Small intestine (tissue), 7 donors: ENCODE measurements at regions not wholly inside any gene's neighbourhood (a gene's known extent, or its start where the extent isn't known, plus 50 kb on each side); places are given as distances from the start of the nearest gene placed in this dataset.
"Not testable (repeated sequence)": the region's sequence is repeated elsewhere in the genome, so short reads cannot be mapped to it uniquely, and the experiment has no call there.

Source experiments
- DNase-seq, 2 donors: peaks; one replicate each; pipeline versions ENCODE4 v3.0.0 to v3.0.0-alpha.2; 2013
- FAIRE-seq: peaks from 2 replicates; lab custom pipeline; 2012; peaks lifted over from hg19 to GRCh38; lab: Jason Lieb, UNC
- H3K27ac ChIP-seq, 3 donors: one replicate each; pipeline ENCODE4 v1.5.1; 2013; ENCODE audit warnings: low read length in 2 of 3, mild to moderate bottlenecking in 2 of 3, control low read depth in 1 of 3, inconsistent platforms in 1 of 3, low read depth in 1 of 3, moderate library complexity in 1 of 3
- H3K27me3 ChIP-seq, 3 donors: one replicate each; pipeline ENCODE4 v1.6.1; 2013; ENCODE audit warnings: low read length in 3 of 3, inconsistent platforms in 1 of 3; ENCODE audit not compliant: control insufficient read depth in 3 of 3, insufficient read depth in 3 of 3
- H3K36me3 ChIP-seq, 3 donors: one replicate each; pipeline ENCODE4 v1.6.1; 2013; ENCODE audit warnings: low read length in 3 of 3, inconsistent platforms in 1 of 3, low read depth in 1 of 3, mild to moderate bottlenecking in 1 of 3, moderate library complexity in 1 of 3; ENCODE audit not compliant: control insufficient read depth in 3 of 3, insufficient read depth in 2 of 3
- H3K4me1 ChIP-seq, 3 donors: one replicate each; pipeline ENCODE4 v1.6.1; 2013; ENCODE audit warnings: low read length in 2 of 3, inconsistent platforms in 1 of 3, low read depth in 1 of 3, mild to moderate bottlenecking in 1 of 3, moderate library complexity in 1 of 3; ENCODE audit not compliant: control insufficient read depth in 3 of 3, insufficient read depth in 2 of 3
- H3K4me3 ChIP-seq, 3 donors: one replicate each; pipeline ENCODE4 v1.5.1; 2013; ENCODE audit warnings: low read length in 3 of 3, control low read depth in 1 of 3, inconsistent platforms in 1 of 3, low read depth in 1 of 3, mild to moderate bottlenecking in 1 of 3, moderate library complexity in 1 of 3
- H3K9me3 ChIP-seq, 2 donors: one replicate each; pipeline ENCODE4 v1.6.1; 2013; ENCODE audit warnings: low read depth in 1 of 2, low read length in 1 of 2; ENCODE audit not compliant: control insufficient read depth in 2 of 2, insufficient read depth in 1 of 2
- WGBS, 3 donors: extraction: QIAGEN DNeasy Blood & Tissue Kit; methylation state at CpG; one replicate each; pipeline ENCODE4 v1.1.7; 2013; 5-methylcytosine and 5-hydroxymethylcytosine counted together
- donor health status: healthy with polysubstance abuse.
- donor health status: control.
- donor health status: control.
- donor health status: Bipolar disorder and iron deficiency.
- donor health status: healthy.

DNA sequence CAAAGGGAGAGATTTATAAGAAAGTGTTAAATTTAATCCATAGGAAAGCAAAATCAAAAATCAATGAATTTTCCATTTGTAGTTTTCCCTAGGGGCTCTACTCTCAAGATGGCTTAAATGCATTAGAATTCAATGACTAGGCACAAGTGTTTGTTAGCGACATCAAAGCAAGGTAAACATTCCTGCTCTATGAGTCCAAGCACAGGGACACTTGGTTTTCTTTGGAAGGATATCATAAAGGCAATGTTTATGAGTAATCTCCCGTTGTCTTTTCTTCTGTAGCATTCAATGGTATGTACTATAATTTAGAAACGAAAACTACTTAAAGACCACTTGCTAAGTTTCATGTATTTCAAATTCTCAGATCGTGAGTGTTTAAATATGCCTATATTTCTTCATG is 54.8 kb upstream of the ZNF717 start:
- H3K4me1 ChIP-seq, FAIRE-seq, H3K4me3 ChIP-seq, DNase-seq, H3K9me3 ChIP-seq, H3K27ac ChIP-seq, H3K27me3 ChIP-seq, H3K36me3 ChIP-seq: not testable (repeated sequence)
- 73 to 77% (median 77%) methylated on average over 4 of the region's 4 CpGs for WGBS, 3 donors

DNA sequence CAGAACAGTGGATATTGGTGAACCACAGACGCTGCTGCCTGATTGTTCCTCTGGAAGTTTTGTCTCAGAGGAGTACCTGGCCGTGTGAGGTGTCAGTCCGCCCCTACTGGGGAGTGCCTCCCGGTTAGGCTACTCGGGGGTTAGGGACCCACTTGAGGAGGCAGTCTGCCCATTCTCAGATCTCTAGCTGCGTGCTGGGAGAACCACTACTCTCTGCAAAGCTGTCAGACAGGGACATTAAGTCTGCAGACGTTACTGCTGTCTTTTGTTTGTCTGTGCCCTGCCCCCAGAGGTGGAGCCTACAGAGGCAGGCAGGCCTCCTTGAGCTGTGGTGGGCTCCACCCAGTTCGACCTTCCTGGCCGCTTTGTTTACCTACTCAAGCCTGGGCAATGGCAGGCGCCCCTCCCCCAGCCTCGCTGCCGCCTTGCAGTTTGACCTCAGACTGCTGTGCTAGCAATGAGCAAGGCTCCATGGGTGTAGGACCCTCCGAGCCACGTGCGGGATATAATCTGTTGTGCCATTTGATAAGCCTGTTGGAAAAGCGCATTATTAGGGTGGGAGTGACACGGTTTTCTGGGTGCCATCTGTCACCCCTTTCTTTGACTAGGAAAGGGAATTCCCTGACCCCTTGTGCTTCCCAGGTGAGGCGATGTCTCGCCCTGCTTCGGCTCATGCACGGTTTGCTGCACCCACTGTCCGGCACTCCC is 65.1 kb upstream of the ZNF717 start:
- not testable (repeated sequence) for DNase-seq, H3K27me3 ChIP-seq, H3K4me3 ChIP-seq, H3K9me3 ChIP-seq, H3K27ac ChIP-seq, FAIRE-seq, H3K4me1 ChIP-seq, H3K36me3 ChIP-seq
- WGBS, 3 donors: 59 to 63% (median 59%) methylated on average over 22 of the region's 22 CpGs

DNA sequence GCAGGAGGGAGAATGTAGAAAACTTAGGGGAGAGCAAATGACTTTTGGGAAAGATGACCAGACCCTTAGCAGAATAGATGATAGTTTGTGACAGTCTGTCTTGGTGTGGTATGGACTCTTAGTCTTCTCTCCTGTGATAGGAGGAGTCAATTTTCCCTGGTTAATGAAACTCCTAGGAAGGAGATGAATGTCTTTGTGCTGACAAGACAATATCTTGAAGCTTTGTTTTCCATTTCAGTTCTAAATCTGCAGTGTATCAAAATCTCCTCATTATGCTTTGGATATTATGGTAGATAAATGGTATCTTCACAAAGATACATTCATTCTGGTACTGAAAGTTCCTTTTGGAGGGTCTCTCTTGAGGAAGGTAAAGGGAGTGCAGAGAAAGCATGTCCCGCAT is 77.8 kb upstream of the ZNF717 start:
- no peak for DNase-seq
- WGBS, 3 donors: 89 to 93% (median 89%) methylated on average over 1 of the region's 1 CpG
- Histone ChIP-seq H3K27me3 (no peaks in the 10 kb centered on the region), H3K4me3 (no peak overlapping the region), H3K4me1 (no peaks in the 10 kb centered on the region), H3K27ac (no peak overlapping the region), H3K9me3 (no peaks in the 10 kb centered on the region), H3K36me3 (no peaks in the 10 kb centered on the region)
- FAIRE-seq: no peak

DNA sequence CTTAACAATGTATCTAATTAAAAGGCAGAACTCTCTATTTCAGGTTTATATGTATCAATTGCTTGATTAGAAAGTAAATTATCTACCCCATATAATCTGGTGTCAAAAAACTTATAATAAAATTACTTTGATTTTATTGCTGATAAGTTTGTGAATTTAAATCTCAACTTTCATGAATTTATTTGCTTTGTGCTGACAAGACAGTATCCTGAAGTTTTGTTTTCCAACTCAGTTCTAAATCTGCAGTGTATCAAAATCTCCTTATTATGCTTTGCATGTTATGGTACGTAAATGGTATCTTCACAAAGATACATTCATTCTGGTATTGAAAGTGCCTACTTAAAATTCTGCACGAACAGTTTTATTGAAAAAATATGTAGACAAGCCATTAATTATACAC is 78.5 kb upstream of the ZNF717 start:
- H3K36me3 ChIP-seq: no peaks in the 10 kb centered on the region
- DNase-seq: no peak
- H3K4me3 ChIP-seq: no peak overlapping the region
- H3K27ac ChIP-seq: no peak overlapping the region
- peak; percentile 33 for FAIRE-seq
- no peaks in the 10 kb centered on the region for H3K9me3 ChIP-seq
- 47 to 62% (median 53%) methylated on average over 2 of the region's 2 CpGs for WGBS, 3 donors
- H3K27me3 ChIP-seq: no peaks in the 10 kb centered on the region
- H3K4me1 ChIP-seq: no peaks in the 10 kb centered on the region

DNA sequence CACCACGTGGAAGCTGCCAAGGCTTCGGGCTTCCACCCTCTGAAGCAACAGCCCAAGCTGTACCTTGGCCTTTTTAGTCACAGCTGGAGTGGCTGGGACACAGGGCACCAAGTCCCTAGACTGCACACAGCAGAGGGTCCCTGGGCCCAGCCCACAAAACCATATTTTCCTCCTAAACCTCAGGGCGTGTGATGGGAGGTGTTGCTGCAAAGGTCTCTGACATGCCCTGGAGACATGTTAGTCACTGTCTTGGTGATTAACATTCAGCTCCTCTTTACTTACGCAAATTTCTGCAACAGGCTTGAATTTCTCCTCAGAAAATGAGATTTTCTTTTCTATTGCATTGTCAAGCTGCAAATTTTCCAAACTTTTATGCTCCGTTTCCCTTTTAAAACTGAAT is 98.4 kb upstream of the ZNF717 start:
- not testable (repeated sequence) for H3K36me3 ChIP-seq, FAIRE-seq, H3K4me3 ChIP-seq, H3K4me1 ChIP-seq, H3K27ac ChIP-seq, H3K27me3 ChIP-seq, DNase-seq, H3K9me3 ChIP-seq
- WGBS, 3 donors: 67 to 74% (median 70%) methylated on average over 5 of the region's 5 CpGs

DNA sequence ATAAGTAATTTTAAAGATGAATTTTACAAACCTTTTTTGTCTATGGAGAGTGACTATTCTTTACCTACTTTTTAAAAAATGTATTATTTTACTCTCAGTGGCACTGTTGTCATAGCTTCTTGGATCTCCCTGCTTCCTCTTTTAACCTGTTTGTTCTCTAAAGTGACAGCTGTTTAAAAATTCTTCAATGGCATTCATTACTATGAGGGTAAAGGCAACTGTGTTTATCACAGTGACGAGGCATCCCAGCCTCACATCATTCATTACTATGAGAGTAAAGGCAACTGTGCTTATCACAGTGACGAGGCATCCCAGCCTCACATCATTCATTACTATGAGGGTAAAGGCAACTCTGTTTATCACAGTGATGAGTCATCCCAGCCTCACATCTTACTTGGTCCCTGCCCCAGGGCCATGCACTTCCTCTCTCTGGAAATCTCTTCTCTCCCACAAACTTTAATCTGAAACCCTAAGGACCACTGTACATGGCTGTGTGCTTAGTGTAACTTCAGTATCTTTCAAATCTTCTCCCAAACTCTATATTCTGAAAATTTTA is 101.7 kb upstream of the ZNF717 start:
- 34 to 56% (median 47%) methylated on average over 2 of the region's 2 CpGs for WGBS, 3 donors
- FAIRE-seq: no peak
- Histone ChIP-seq H3K9me3 (no peaks in the 10 kb centered on the region), H3K36me3 (no peaks in the 10 kb centered on the region), H3K27ac (no peak overlapping the region), H3K27me3 (no peaks in the 10 kb centered on the region), H3K4me3 (no peak overlapping the region), H3K4me1 (no peaks in the 10 kb centered on the region)
- DNase-seq: no peak

DNA sequence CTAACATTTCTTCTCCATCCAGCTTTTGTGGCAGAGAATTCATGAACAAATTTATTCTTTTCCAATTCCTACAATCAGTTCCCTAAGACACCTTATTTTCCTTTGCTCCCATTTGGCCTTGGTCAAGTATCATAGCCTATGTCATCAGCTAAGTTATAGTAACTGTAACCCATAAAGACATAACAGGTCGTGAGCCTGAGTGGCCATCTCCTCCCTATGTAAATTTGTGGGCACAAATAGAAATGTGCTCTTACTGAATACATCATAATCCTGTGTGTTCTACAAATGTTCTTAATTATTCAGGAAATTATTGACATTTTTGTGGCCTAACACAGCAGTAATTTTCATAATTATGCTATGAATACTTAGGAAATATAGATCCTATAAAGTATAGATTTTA is 108.9 kb upstream of the ZNF717 start:
- no peaks in the 10 kb centered on the region for H3K27me3 ChIP-seq
- H3K9me3 ChIP-seq: no peaks in the 10 kb centered on the region
- no peaks in the 10 kb centered on the region for H3K4me1 ChIP-seq
- FAIRE-seq: no peak
- DNase-seq: no peak
- WGBS, 3 donors: 15 to 58% (median 19%) methylated on average over 1 of the region's 1 CpG
- H3K27ac ChIP-seq: no peak overlapping the region
- H3K4me3 ChIP-seq: no peak overlapping the region
- no peaks in the 10 kb centered on the region for H3K36me3 ChIP-seq

DNA sequence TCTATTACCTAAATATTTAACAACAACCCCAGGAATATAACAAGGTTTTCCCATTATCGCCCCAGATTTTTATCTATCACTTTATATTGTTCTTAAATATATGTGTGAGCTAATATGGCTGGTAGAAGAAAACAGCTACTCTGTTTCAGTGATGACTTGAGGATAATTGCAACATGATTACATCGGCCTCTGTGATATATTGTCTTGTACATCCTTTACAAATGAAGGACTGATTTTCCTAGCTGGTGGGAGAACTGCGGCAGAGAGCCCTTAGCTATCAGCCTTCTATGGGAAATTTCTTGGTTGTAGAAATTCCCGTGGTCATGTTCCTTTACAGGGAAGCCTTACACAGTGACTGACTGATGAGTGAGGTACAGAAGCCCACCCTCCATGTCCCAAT is 110.9 kb upstream of the ZNF717 start:
- WGBS, 3 donors: 80 to 92% (median 91%) methylated on average over 4 of the region's 4 CpGs

DNA sequence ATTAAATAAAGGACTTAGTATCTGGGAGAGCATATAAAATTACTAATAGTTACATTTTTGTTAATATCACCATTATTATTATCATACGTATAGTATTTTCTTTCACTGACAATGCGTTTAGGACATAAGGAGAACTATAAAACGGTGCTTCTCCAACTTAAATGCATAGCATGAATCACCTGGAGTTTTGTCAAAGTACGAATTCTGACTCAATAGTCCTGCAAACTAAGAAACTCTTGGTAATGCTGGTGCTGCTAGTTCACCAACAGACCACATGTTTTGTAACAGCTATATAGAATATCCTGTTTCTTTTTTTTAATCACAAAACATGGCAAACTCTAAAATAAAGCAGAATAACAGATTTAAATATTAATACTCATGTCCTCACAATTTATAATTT is 116.1 kb upstream of the ZNF717 start:
- H3K9me3 ChIP-seq, H3K4me3 ChIP-seq, H3K36me3 ChIP-seq, H3K27me3 ChIP-seq, H3K4me1 ChIP-seq, DNase-seq, H3K27ac ChIP-seq, FAIRE-seq: not testable (repeated sequence)
- WGBS, 3 donors: 74 to 78% (median 77%) methylated on average over 4 of the region's 4 CpGs

More for the DNA sequence above, 110.9 kb upstream of the ZNF717 start:
- DNase-seq (no peak), FAIRE-seq (no peak)
- H3K4me1 ChIP-seq: no peaks in the 10 kb centered on the region
- H3K27ac ChIP-seq: no peak overlapping the region
- no peaks in the 10 kb centered on the region for H3K9me3 ChIP-seq
- no peaks in the 10 kb centered on the region for H3K27me3 ChIP-seq
- H3K4me3 ChIP-seq: no peak overlapping the region
- H3K36me3 ChIP-seq: no peaks in the 10 kb centered on the region
